Motor neuron (in vitro differentiated cells): ENCODE measurements at regions not wholly inside any gene's neighbourhood (a gene's known extent, or its start where the extent isn't known, plus 50 kb on each side); places are given as distances from the start of the nearest gene placed in this dataset.

ENCODE experiments used
- ATAC-seq, 8 experiments: fragments of 200-7000 bp; cut with Tn5 transposase; replicated peaks in 6 of 8; 2 replicates each; pipeline ENCODE4 v1.8.0; 2021; ENCODE audit warnings: mild to moderate bottlenecking in 8 of 8, moderate library complexity in 8 of 8
- H3K27ac ChIP-seq, 2 donors: fragments of 250-450 bp; sonication (Bioruptor Pico); 2 replicates each; pipeline ENCODE4 v1.9.0; 2021; ENCODE audit warnings: antibody characterized with exemption in 2 of 2, mild to moderate bottlenecking in 2 of 2, moderate library complexity in 1 of 2
- H3K4me1 ChIP-seq, 2 donors: fragments of 250-450 bp; sonication (Bioruptor Pico); replicated peaks in 1 of 2; 2 replicates each; pipeline ENCODE4 v1.6.1; 2021; ENCODE audit warnings: antibody characterized with exemption in 2 of 2, mild to moderate bottlenecking in 2 of 2, moderate library complexity in 1 of 2
- H3K4me3 ChIP-seq, 5 donors: fragments of 250-450 bp; sonication (Bioruptor Pico); 2 replicates each; pipeline ENCODE4 v1.9.0; 2021; ENCODE audit warnings: antibody characterized with exemption in 5 of 5, mild to moderate bottlenecking in 5 of 5, moderate library complexity in 4 of 5
- WGBS, 10 experiments: fragments of 450-650 bp; shearing (Covaris generic); methylation state at CpG; one replicate each; pipeline ENCODE4 v1.0.0; 2022; 5-methylcytosine and 5-hydroxymethylcytosine counted together
- in situ Hi-C, 9 experiments: fragments of 400-800 bp; cut with MboI; loops; one replicate each; pipeline ENCODE4 v1.15.0; 2021; ENCODE audit warnings: low sequenced_read_pairs in 9 of 9, low pct_unique_long_range_greater_than_20kb in 2 of 9; ENCODE audit not compliant: unreplicated experiment in 9 of 9

- in situ Hi-C loops: no loop called here
- H3K4me1 ChIP-seq: peaks cover 2 to 9% of the 10 kb centered on the region in 2 donors
- no peak overlapping the region for H3K27ac ChIP-seq
- H3K4me3 ChIP-seq: no peak overlapping the region
- WGBS, 10 experiments: 0 to 100% (median 60%) methylated on average over 1 to 3 of the region's 3 CpGs; no CpG with 5 or more reads in 1 of the 10 experiments
- peak in 1 of 8 experiments; percentile 36 for ATAC-seq
These were observed 64.8 kb upstream of the DARS1 start for GRCh38 chr2:136049991-136050920.

- peak in 4 of 8 experiments; percentile 32 to 86 (median 76) for ATAC-seq
- Histone ChIP-seq H3K4me3 (no peak overlapping the region), H3K4me1 (peaks cover 2 to 9% of the 10 kb centered on the region in 2 donors), H3K27ac (no peak overlapping the region)
- in situ Hi-C loops: no loop called here
- whole genome bisulfite sequencing, 10 experiments: 0 to 100% (median 56%) methylated on average over 1 to 3 of the region's 3 CpGs; no CpG with 5 or more reads in 2 of the 10 experiments
These were observed 63.8 kb upstream of the DARS1 start for GRCh38 chr2:136049011-136049742.

- 43 to 100% (median 73%) methylated on average over 1 of the region's 1 CpG; no CpG with 5 or more reads in 1 of the 10 experiments for WGBS, 10 experiments
- Histone ChIP-seq H3K4me3 (no peak overlapping the region), H3K4me1 (peaks cover 2 to 4% of the 10 kb centered on the region in 2 donors), H3K27ac (no peak overlapping the region)
- no peak for ATAC-seq
- in situ Hi-C loops: no loop called here
These were observed 60.6 kb upstream of the DARS1 start for GRCh38 chr2:136045835-136046570.

GRCh38 chr2:136045344-136045743, 59.9 kb upstream of the DARS1 start:
- Histone ChIP-seq H3K27ac (no peak overlapping the region), H3K4me3 (no peak overlapping the region), H3K4me1 (peaks cover 2 to 3% of the 10 kb centered on the region in 2 donors)
- ATAC-seq: no peak
- WGBS, 10 experiments: 0 to 55% (median 6%) methylated on average over 1 of the region's 1 CpG; no CpG with 5 or more reads in 2 of the 10 experiments
- in situ Hi-C loops: no loop called here
